DND-41 (cell line): ENCODE measurements at regions not wholly inside any gene's neighbourhood (a gene's known extent, or its start where the extent isn't known, plus 50 kb on each side); places are given as distances from the start of the nearest gene placed in this dataset.

ENCODE experiments used
- ATAC-seq: fragments of 200-7000 bp; cut with Tn5 transposase; 3 replicates; pipeline ENCODE4 v1.9.1; 2021; ENCODE audit warnings: low read depth; ENCODE audit not compliant: insufficient read depth
- DNase-seq: peaks from one replicate; pipeline ENCODE4 v3.0.0-alpha.2; 2020
- H2AFZ ChIP-seq: 2 replicates; pipeline ENCODE4 v1.6.0; 2012; ENCODE audit warnings: low read depth, low read length
- H3K27ac ChIP-seq: 2 replicates; pipeline ENCODE4 v1.5.1; 2012; ENCODE audit warnings: low read length, inconsistent platforms
- H3K27me3 ChIP-seq: fragments of 200-600 bp; sonication (generic); 2 replicates; pipeline ENCODE4 v1.6.0; 2012; ENCODE audit warnings: low read length, mild to moderate bottlenecking, inconsistent platforms; ENCODE audit not compliant: insufficient read depth, poor library complexity
- H3K36me3 ChIP-seq: 2 replicates; pipeline ENCODE4 v1.5.1; 2012; ENCODE audit warnings: low read length, inconsistent platforms; ENCODE audit not compliant: insufficient read depth
- H3K4me1 ChIP-seq: 2 replicates; pipeline ENCODE4 v1.5.1; 2012; ENCODE audit warnings: mild to moderate bottlenecking, low read length; ENCODE audit not compliant: insufficient read depth
- H3K4me2 ChIP-seq: 2 replicates; pipeline ENCODE4 v1.6.0; 2012; ENCODE audit warnings: mild to moderate bottlenecking, moderate library complexity, low read length, inconsistent platforms; ENCODE audit not compliant: insufficient read depth
- H3K4me3 ChIP-seq, 2 experiments: fragments of 200-600 bp in 1 of 2; shearing (Covaris generic) in 1 of 2; 2 replicates each; pipeline ENCODE4 v1.5.1; 2012 to 2016; ENCODE audit warnings: inconsistent platforms in 2 of 2, low read length in 2 of 2, mild to moderate bottlenecking in 2 of 2, low read depth in 1 of 2, moderate library complexity in 1 of 2
- H3K79me2 ChIP-seq: 2 replicates; pipeline ENCODE4 v1.6.0; 2012; ENCODE audit warnings: low read length, inconsistent platforms; ENCODE audit not compliant: insufficient read depth
- H3K9ac ChIP-seq: 2 replicates; pipeline ENCODE4 v1.6.0; 2012; ENCODE audit warnings: low read depth, mild to moderate bottlenecking, inconsistent platforms, low read length, moderate library complexity
- H3K9me3 ChIP-seq: 2 replicates; pipeline ENCODE4 v1.5.1; 2012; ENCODE audit warnings: low read length, moderate library complexity, mild to moderate bottlenecking, inconsistent platforms; ENCODE audit not compliant: insufficient read depth, severe bottlenecking
- H4K20me1 ChIP-seq: 2 replicates; pipeline ENCODE4 v1.6.0; 2012; ENCODE audit warnings: low read length; ENCODE audit not compliant: insufficient read depth
- EZH2 ChIP-seq: IDR thresholded peaks from 3 replicates; pipeline ENCODE4 v1.6.1; 2012; ENCODE audit warnings: borderline replicate concordance, low read depth, mild to moderate bottlenecking, moderate library complexity, low read length, inconsistent platforms; ENCODE audit not compliant: severe bottlenecking
- TF ChIP-seq, protein P1 (sequence below): IDR thresholded peaks from 2 replicates; pipeline ENCODE4 v1.5.1; 2012; ENCODE audit warnings: borderline replicate concordance, low read length, moderate library complexity, mild to moderate bottlenecking; ENCODE audit not compliant: poor library complexity, severe bottlenecking; ENCODE audit errors: extremely low read depth

- peaks cover 10% of the 10 kb centered on the region for H3K9me3 ChIP-seq
- no peak overlapping the region for H3K9ac ChIP-seq
- DNase-seq = no peak
- H3K27me3 ChIP-seq = no peaks in the 10 kb centered on the region
- H3K4me1 ChIP-seq = no peaks in the 10 kb centered on the region
- H3K27ac ChIP-seq = no peak overlapping the region
- no peaks in the 10 kb centered on the region for H3K36me3 ChIP-seq
- H2AFZ ChIP-seq = no peak overlapping the region
- no peaks in the 10 kb centered on the region for H3K79me2 ChIP-seq
- H3K4me2 ChIP-seq = no peak overlapping the region
- no peak overlapping the region for H3K4me3 ChIP-seq
- TF ChIP-seq EZH2 = no peak
- TF ChIP-seq, protein P1, sequence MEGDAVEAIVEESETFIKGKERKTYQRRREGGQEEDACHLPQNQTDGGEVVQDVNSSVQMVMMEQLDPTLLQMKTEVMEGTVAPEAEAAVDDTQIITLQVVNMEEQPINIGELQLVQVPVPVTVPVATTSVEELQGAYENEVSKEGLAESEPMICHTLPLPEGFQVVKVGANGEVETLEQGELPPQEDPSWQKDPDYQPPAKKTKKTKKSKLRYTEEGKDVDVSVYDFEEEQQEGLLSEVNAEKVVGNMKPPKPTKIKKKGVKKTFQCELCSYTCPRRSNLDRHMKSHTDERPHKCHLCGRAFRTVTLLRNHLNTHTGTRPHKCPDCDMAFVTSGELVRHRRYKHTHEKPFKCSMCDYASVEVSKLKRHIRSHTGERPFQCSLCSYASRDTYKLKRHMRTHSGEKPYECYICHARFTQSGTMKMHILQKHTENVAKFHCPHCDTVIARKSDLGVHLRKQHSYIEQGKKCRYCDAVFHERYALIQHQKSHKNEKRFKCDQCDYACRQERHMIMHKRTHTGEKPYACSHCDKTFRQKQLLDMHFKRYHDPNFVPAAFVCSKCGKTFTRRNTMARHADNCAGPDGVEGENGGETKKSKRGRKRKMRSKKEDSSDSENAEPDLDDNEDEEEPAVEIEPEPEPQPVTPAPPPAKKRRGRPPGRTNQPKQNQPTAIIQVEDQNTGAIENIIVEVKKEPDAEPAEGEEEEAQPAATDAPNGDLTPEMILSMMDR = no peak
- no peaks in the 10 kb centered on the region for H4K20me1 ChIP-seq
- no peak for ATAC-seq
Observed at GRCh38 chr2:11040992-11041391, 114.3 kb upstream of the SLC66A3 start.

- no peak for ATAC-seq
- no peak overlapping the region for H3K9ac ChIP-seq
- no peaks in the 10 kb centered on the region for H3K27me3 ChIP-seq
- TF ChIP-seq EZH2 = no peak
- TF ChIP-seq, protein P1 = no peak
- no peak for DNase-seq
- H3K9me3 ChIP-seq = peaks cover 10% of the 10 kb centered on the region
- H3K27ac ChIP-seq = no peak overlapping the region
- H4K20me1 ChIP-seq = no peaks in the 10 kb centered on the region
- no peak overlapping the region for H2AFZ ChIP-seq
- H3K4me2 ChIP-seq = no peak overlapping the region
- H3K4me1 ChIP-seq = no peaks in the 10 kb centered on the region
- H3K79me2 ChIP-seq = no peaks in the 10 kb centered on the region
- H3K4me3 ChIP-seq = no peak overlapping the region
- no peaks in the 10 kb centered on the region for H3K36me3 ChIP-seq
Observed at GRCh38 chr2:11042841-11043240, 112.4 kb upstream of the SLC66A3 start.

GRCh38 chr2:11043245-11043644 lies 112.0 kb upstream of the SLC66A3 start:
- no peak overlapping the region for H3K4me3 ChIP-seq
- no peak for ATAC-seq
- H3K27me3 ChIP-seq = no peaks in the 10 kb centered on the region
- H3K9me3 ChIP-seq = peaks cover 10% of the 10 kb centered on the region
- H3K79me2 ChIP-seq = no peaks in the 10 kb centered on the region
- H3K4me1 ChIP-seq = no peaks in the 10 kb centered on the region
- H3K27ac ChIP-seq = no peak overlapping the region
- no peak for DNase-seq
- H2AFZ ChIP-seq = no peak overlapping the region
- H3K9ac ChIP-seq = no peak overlapping the region
- TF ChIP-seq, protein P1 = no peak
- H4K20me1 ChIP-seq = no peaks in the 10 kb centered on the region
- no peak overlapping the region for H3K4me2 ChIP-seq
- H3K36me3 ChIP-seq = no peaks in the 10 kb centered on the region

DNA sequence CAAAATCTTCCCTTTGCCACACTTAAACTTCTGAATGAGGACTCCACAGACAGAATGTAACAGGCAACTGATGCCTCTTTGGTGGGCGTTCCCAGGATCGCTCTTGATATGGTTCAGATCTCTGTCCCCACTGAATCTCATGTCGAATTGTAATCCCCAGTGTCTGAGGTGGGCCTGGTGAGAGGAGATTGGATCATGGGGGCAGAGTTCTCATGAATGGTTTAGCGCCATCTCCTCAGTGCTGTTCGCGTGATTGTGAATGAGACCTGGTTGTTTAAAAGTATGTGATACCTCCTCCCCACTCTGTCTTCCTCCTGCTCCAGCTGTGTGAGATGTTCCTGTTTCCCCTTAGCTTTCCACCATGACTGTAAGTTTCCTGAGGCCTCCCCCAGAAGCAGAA lies 111.1 kb upstream of the SLC66A3 start:
- H3K36me3 ChIP-seq = no peaks in the 10 kb centered on the region

More for the DNA sequence above, 111.1 kb upstream of the SLC66A3 start:
- ATAC-seq = no peak
- Histone ChIP-seq H3K9ac (no peak overlapping the region), H3K27me3 (peaks cover 3% of the 10 kb centered on the region), H3K4me1 (no peaks in the 10 kb centered on the region), H2AFZ (no peak overlapping the region), H3K27ac (no peak overlapping the region), H3K9me3 (peaks cover 4% of the 10 kb centered on the region), H4K20me1 (no peaks in the 10 kb centered on the region), H3K4me2 (no peak overlapping the region), H3K79me2 (no peaks in the 10 kb centered on the region), H3K4me3 (no peak overlapping the region)
- TF ChIP-seq, protein P1 = no peak
- TF ChIP-seq EZH2 = no peak
- DNase-seq = no peak
